Endodermal cell (in vitro differentiated cells): ENCODE measurements at regions not wholly inside any gene's neighbourhood (a gene's known extent, or its start where the extent isn't known, plus 50 kb on each side); places are given as distances from the start of the nearest gene placed in this dataset.

Source experiments
- DNase-seq: peaks from one replicate; pipeline ENCODE4 v3.0.0-alpha.2; 2017
- H3K27ac ChIP-seq: 2 replicates; pipeline ENCODE4 v1.5.1; 2013; ENCODE audit warnings: mild to moderate bottlenecking, low read depth, low read length, moderate library complexity
- H3K27me3 ChIP-seq: 2 replicates; pipeline ENCODE4 v1.6.1; 2013; ENCODE audit warnings: mild to moderate bottlenecking, low read length, moderate library complexity; ENCODE audit not compliant: insufficient read depth, control insufficient read depth, poor library complexity, severe bottlenecking
- H3K36me3 ChIP-seq: 2 replicates; pipeline ENCODE4 v1.7.0; 2013; ENCODE audit warnings: mild to moderate bottlenecking, low read length, moderate library complexity; ENCODE audit not compliant: control insufficient read depth, insufficient read depth
- H3K4me1 ChIP-seq: one replicate; pipeline ENCODE4 v1.7.0; 2013; ENCODE audit warnings: low read length; ENCODE audit not compliant: control insufficient read depth, insufficient read depth
- H3K4me3 ChIP-seq: 2 replicates; pipeline ENCODE4 v1.5.1; 2013; ENCODE audit warnings: mild to moderate bottlenecking, low read length, moderate library complexity
- H3K9ac ChIP-seq: 2 replicates; pipeline ENCODE4 v1.6.1; 2013; ENCODE audit warnings: mild to moderate bottlenecking, low read length, moderate library complexity; ENCODE audit not compliant: poor library complexity, severe bottlenecking; ENCODE audit errors: extremely low read depth
- H3K9me3 ChIP-seq: 2 replicates; pipeline ENCODE4 v1.6.1; 2013; ENCODE audit warnings: mild to moderate bottlenecking, low read length, moderate library complexity; ENCODE audit not compliant: control insufficient read depth
- H3K27ac Mint-ChIP-seq: 2 replicates; pipeline ENCODE4 v1.8.0; 2020; ENCODE audit warnings: mixed read lengths
- H3K27me3 Mint-ChIP-seq: 2 replicates; pipeline ENCODE4 v1.8.0; 2021; ENCODE audit warnings: mild to moderate bottlenecking, mixed read lengths; ENCODE audit not compliant: insufficient read depth
- H3K36me3 Mint-ChIP-seq: 2 replicates; pipeline ENCODE4 v1.8.0; 2020; ENCODE audit warnings: low read depth, mixed read lengths
- H3K4me1 Mint-ChIP-seq: 2 replicates; pipeline ENCODE4 v1.8.0; 2020; ENCODE audit warnings: mixed read lengths
- H3K4me3 Mint-ChIP-seq: 2 replicates; pipeline ENCODE4 v1.8.0; 2020; ENCODE audit warnings: mild to moderate bottlenecking, moderate library complexity, mixed read lengths
- H3K9me3 Mint-ChIP-seq: 2 replicates; pipeline ENCODE4 v1.8.0; 2020; ENCODE audit warnings: mild to moderate bottlenecking, mixed read lengths
- WGBS, 2 experiments: methylation state at CpG; one replicate each; pipeline versions ENCODE4 v1.1.5 to v1.1.7; 2013; ENCODE audit warnings: missing lambda C conversion rate in 2 of 2, mixed read lengths in 1 of 2; ENCODE audit not compliant: insufficient coverage in 1 of 2, insufficient read length in 1 of 2; 5-methylcytosine and 5-hydroxymethylcytosine counted together
- TF ChIP-seq, protein P1 (sequence below): fragments of 200-600 bp; sonication (generic); conservative IDR thresholded peaks from 2 replicates; pipeline ENCODE4 v1.5.0; 2021; ENCODE audit warnings: antibody characterized with exemption, mild to moderate bottlenecking

DNA sequence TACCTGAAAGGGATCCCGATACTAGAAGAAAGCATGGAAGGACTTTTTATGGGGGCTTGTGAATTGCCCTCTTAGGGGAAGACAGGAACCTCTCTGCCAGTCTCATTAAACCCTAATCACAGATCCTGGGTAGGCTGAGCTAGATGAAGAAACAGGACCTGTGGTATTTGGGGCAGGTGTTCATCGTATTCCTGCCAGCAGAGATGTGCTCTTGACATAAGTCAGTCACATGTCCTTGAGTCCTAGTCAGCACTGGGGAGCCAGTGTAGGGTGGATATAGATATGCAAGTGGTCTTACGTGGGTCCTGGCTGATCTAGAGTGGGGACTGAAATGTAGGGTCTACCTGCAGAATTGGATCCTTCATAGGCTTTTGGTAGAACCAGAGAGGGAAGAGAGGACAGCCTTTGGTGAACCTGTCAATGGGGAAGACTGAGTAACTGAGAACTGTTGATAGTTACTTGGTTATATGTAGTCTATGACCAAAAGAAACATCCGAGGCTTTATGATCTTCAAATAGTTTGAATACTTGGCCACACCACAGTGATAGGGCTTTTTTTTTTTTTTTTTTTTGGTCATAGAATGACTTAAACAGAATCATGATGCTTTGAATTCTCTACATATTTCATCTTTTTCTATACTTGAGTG is 63.5 kb upstream of the WDR1 start:
- H3K27ac Mint-ChIP-seq: no peak overlapping the region

DNA sequence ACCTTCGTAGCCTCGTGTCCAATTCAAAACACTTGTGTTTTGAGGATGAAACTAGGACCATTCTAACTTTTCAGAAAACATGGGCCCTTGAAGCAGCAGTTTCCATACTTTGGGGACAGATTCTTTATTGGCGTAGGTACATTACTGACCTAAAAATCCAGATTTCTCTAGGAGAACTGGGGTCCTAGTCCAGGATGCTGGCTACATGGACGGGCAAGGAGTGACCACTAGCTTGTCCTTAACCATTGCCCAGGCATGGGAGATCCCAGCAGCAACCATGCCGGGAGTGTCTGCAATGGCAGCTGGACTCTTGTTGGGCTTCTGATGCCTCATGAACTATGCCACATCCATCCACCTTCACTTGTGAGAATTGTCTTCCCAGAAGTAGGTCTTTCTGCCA is 62.2 kb upstream of the WDR1 start:
- no peak overlapping the region for H3K27ac ChIP-seq
- Mint-ChIP-seq H3K9me3 (peaks cover 2% of the 10 kb centered on the region), H3K27ac (no peak overlapping the region), H3K27me3 (peaks cover 12% of the 10 kb centered on the region), H3K4me3 (no peak overlapping the region), H3K4me1 (peaks cover 35% of the 10 kb centered on the region), H3K36me3 (no peaks in the 10 kb centered on the region)
- H3K9ac ChIP-seq: no peak overlapping the region
- H3K4me3 ChIP-seq: no peak overlapping the region
- WGBS, 2 experiments: 90 to 100% methylated on average over 5 of the region's 5 CpGs
- H3K9me3 ChIP-seq: no peaks in the 10 kb centered on the region
- no peak for DNase-seq
- peaks cover 16% of the 10 kb centered on the region for H3K4me1 ChIP-seq
- no peaks in the 10 kb centered on the region for H3K36me3 ChIP-seq
- TF ChIP-seq, protein P1, sequence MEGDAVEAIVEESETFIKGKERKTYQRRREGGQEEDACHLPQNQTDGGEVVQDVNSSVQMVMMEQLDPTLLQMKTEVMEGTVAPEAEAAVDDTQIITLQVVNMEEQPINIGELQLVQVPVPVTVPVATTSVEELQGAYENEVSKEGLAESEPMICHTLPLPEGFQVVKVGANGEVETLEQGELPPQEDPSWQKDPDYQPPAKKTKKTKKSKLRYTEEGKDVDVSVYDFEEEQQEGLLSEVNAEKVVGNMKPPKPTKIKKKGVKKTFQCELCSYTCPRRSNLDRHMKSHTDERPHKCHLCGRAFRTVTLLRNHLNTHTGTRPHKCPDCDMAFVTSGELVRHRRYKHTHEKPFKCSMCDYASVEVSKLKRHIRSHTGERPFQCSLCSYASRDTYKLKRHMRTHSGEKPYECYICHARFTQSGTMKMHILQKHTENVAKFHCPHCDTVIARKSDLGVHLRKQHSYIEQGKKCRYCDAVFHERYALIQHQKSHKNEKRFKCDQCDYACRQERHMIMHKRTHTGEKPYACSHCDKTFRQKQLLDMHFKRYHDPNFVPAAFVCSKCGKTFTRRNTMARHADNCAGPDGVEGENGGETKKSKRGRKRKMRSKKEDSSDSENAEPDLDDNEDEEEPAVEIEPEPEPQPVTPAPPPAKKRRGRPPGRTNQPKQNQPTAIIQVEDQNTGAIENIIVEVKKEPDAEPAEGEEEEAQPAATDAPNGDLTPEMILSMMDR: no peak
- no peaks in the 10 kb centered on the region for H3K27me3 ChIP-seq

More for the DNA sequence above, 63.5 kb upstream of the WDR1 start:
- H3K9me3 ChIP-seq: no peaks in the 10 kb centered on the region
- H3K27ac ChIP-seq: no peak overlapping the region
- no peak overlapping the region for H3K4me3 Mint-ChIP-seq
- H3K9me3 Mint-ChIP-seq: peaks cover 2% of the 10 kb centered on the region
- 85 to 91% methylated on average over 2 to 4 of the region's 4 CpGs for WGBS, 2 experiments
- peaks cover 23% of the 10 kb centered on the region for H3K4me1 Mint-ChIP-seq
- no peak for DNase-seq
- no peaks in the 10 kb centered on the region for H3K36me3 Mint-ChIP-seq
- H3K36me3 ChIP-seq: no peaks in the 10 kb centered on the region
- H3K4me3 ChIP-seq: no peak overlapping the region
- H3K4me1 ChIP-seq: peaks cover 7% of the 10 kb centered on the region
- TF ChIP-seq, protein P1: no peak
- H3K27me3 Mint-ChIP-seq: peaks cover 19% of the 10 kb centered on the region
- no peaks in the 10 kb centered on the region for H3K27me3 ChIP-seq
- H3K9ac ChIP-seq: no peak overlapping the region

DNA sequence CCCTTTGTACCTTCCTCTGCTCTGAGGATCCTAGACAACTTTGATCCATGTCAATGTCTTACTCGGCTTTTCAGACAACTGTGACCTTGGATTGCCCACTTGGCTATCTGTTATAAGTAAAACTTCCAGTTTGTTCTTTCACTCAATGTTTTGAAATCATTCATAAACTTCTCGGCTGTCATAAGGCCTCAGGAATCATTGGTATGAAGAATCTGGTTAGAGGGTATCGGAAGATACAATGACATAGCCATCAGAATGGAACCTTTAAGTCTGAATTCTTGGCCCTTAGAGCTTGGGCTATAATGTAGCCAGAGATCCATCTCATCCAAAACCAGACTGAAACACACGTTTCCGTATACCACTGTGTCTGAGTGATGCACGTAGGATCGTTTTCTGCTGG is 59.0 kb upstream of the WDR1 start:
- Mint-ChIP-seq H3K36me3 (no peaks in the 10 kb centered on the region), H3K4me3 (no peak overlapping the region), H3K27ac (no peak overlapping the region), H3K4me1 (peaks cover 31% of the 10 kb centered on the region), H3K9me3 (no peaks in the 10 kb centered on the region), H3K27me3 (peaks cover 12% of the 10 kb centered on the region)
- WGBS, 2 experiments: 84 to 94% methylated on average over 6 to 7 of the region's 7 CpGs
- Histone ChIP-seq H3K9ac (no peak overlapping the region), H3K9me3 (no peaks in the 10 kb centered on the region), H3K27me3 (no peaks in the 10 kb centered on the region), H3K4me1 (peaks cover 19% of the 10 kb centered on the region), H3K36me3 (no peaks in the 10 kb centered on the region), H3K4me3 (no peak overlapping the region), H3K27ac (no peak overlapping the region)
- DNase-seq: no peak
- TF ChIP-seq, protein P1: no peak
